Suprapubic skin (tissue), 3 donors: ENCODE measurements at regions not wholly inside any gene's neighbourhood (a gene's known extent, or its start where the extent isn't known, plus 50 kb on each side); places are given as distances from the start of the nearest gene placed in this dataset.
"Not testable (repeated sequence)": the region's sequence is repeated elsewhere in the genome, so short reads cannot be mapped to it uniquely, and the experiment has no call there.

ENCODE experiments used
- POLR2A ChIP-seq, 2 donors: fragments of 450-650 bp; IDR thresholded peaks; one replicate each; pipeline ENCODE4 v1.6.1; 2017; ENCODE audit warnings: antibody characterized with exemption in 2 of 2, mild to moderate bottlenecking in 2 of 2, moderate library complexity in 2 of 2
- TF ChIP-seq, protein P1 (sequence below), 2 donors: fragments of 200-600 bp in 1 of 2; fragments of 450-650 bp in 1 of 2; sonication (generic) in 1 of 2; IDR thresholded peaks; one replicate each; pipeline ENCODE4 v1.5.1; 2016 to 2019; ENCODE audit warnings: antibody characterized with exemption in 2 of 2, mild to moderate bottlenecking in 1 of 2, moderate library complexity in 1 of 2

DNA sequence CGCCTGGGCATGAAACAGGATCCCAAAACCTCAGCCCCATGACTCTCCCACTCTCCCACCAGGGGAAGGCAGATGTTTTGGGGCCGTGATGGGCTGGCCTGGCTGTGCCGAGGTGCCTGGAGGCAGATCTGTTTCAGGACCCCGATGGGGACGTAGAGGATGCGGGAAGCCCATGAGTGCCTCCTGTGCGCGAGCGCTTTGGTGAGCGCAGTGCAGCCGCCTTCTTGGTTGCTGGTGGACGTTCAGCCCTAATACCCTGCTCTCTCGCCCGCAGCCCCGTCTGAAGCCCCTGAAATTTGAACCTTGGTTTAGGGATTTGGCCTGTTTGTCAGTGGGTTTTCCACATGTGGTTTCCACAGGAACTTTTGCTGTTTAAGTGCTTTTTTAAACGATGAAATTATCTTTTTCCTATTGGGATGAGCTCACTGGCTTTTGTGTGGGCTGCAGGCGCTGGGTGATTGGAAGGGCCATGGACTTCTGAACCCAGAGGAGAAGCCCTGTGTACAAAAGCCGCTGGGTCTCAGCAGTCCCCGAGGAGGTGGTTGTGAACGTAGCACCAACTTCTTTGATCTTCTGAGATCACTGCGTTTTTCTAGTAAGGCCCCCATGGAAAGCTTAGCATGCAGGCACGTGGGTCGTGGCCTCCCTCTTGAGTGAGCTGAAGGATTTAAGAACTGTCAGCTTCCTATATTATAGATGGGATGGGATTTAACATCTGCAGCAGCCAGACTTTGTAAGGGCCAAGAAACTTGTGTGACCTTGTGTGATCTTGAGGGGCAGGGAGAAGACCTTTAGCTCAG is 148.9 kb upstream of the ZNF469 start:
- TF ChIP-seq, protein P1, sequence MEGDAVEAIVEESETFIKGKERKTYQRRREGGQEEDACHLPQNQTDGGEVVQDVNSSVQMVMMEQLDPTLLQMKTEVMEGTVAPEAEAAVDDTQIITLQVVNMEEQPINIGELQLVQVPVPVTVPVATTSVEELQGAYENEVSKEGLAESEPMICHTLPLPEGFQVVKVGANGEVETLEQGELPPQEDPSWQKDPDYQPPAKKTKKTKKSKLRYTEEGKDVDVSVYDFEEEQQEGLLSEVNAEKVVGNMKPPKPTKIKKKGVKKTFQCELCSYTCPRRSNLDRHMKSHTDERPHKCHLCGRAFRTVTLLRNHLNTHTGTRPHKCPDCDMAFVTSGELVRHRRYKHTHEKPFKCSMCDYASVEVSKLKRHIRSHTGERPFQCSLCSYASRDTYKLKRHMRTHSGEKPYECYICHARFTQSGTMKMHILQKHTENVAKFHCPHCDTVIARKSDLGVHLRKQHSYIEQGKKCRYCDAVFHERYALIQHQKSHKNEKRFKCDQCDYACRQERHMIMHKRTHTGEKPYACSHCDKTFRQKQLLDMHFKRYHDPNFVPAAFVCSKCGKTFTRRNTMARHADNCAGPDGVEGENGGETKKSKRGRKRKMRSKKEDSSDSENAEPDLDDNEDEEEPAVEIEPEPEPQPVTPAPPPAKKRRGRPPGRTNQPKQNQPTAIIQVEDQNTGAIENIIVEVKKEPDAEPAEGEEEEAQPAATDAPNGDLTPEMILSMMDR (IDR thresholded peaks at IDR 0.05) = not testable (repeated sequence)
- TF ChIP-seq POLR2A (IDR thresholded peaks at IDR 0.05) = not testable (repeated sequence)
